ENCODE measurements at regions not wholly inside any gene's neighbourhood (a gene's known extent, or its start where the extent isn't known, plus 50 kb on each side); places are given as distances from the start of the nearest gene placed in this dataset.

- Histone ChIP-seq H3K9me3 (ENCODE audit: control insufficient read depth in 4 of 4, low read length in 3 of 4) (no peaks in the 10 kb centered on the region), H3K4me1 (ENCODE audit: control insufficient read depth in 4 of 4, insufficient read depth in 4 of 4, low read length in 3 of 4) (no peaks in the 10 kb centered on the region), H3K9ac (ENCODE audit: low read depth in 1 of 2, low read length in 2 of 2) (no peak overlapping the region), H3K27ac (ENCODE audit: low read depth in 1 of 2, low read length in 2 of 2) (no peak overlapping the region), H3K27me3 (ENCODE audit: control insufficient read depth in 4 of 4, insufficient read depth in 4 of 4, low read length in 3 of 4) (no peaks in the 10 kb centered on the region), H3K4me3 (ENCODE audit: low read depth in 1 of 3, low read length in 3 of 3) (no peak overlapping the region), H3K36me3 (ENCODE audit: control insufficient read depth in 4 of 4, insufficient read depth in 3 of 4, low read depth in 1 of 4, low read length in 3 of 4) (no peaks in the 10 kb centered on the region)
- DNase-seq (ENCODE audit: low spot score): no peak
- no peak for TF ChIP-seq JUND (IDR thresholded peaks at IDR 0.05)
- TF ChIP-seq CTCF (IDR thresholded peaks at IDR 0.05; ENCODE audit: low read depth, low read length, missing input control): no peak
- TF ChIP-seq FOXA1 (IDR thresholded peaks at IDR 0.05): no peak
- TF ChIP-seq EGR1 (IDR thresholded peaks at IDR 0.05; ENCODE audit: low read depth in 2 of 2): no peak
- no peak for TF ChIP-seq HNF4A (conservative IDR thresholded peaks at IDR 0.05)
- no peak for TF ChIP-seq GABPA (IDR thresholded peaks at IDR 0.05 in 1 of 2, conservative IDR thresholded peaks at IDR 0.05 in 1 of 2)
- TF ChIP-seq HNF4G (IDR thresholded peaks at IDR 0.05): no peak
- TF ChIP-seq NR2F2 (IDR thresholded peaks at IDR 0.05): no peak
- no peak for TF ChIP-seq REST (IDR thresholded peaks at IDR 0.05)
- TF ChIP-seq RAD21 (IDR thresholded peaks at IDR 0.05): no peak
- TF ChIP-seq YY1 (IDR thresholded peaks at IDR 0.05): no peak
- 80% methylated on average over 5 of the region's 5 CpGs for WGBS
Observed at GRCh38 chr4:127224556-127224955, 408.2 kb upstream of the INTU start.

- no peaks in the 10 kb centered on the region for H3K27me3 ChIP-seq (ENCODE audit: control insufficient read depth in 4 of 4, insufficient read depth in 4 of 4, low read length in 3 of 4)
- no peak overlapping the region for H3K4me3 ChIP-seq (ENCODE audit: low read depth in 1 of 3, low read length in 3 of 3)
- WGBS: 67% methylated on average over 3 of the region's 3 CpGs
- no peak overlapping the region for H3K27ac ChIP-seq (ENCODE audit: low read depth in 1 of 2, low read length in 2 of 2)
- H3K4me1 ChIP-seq (ENCODE audit: control insufficient read depth in 4 of 4, insufficient read depth in 4 of 4, low read length in 3 of 4): no peaks in the 10 kb centered on the region
- H3K9ac ChIP-seq (ENCODE audit: low read depth in 1 of 2, low read length in 2 of 2): no peak overlapping the region
- H3K36me3 ChIP-seq (ENCODE audit: control insufficient read depth in 4 of 4, insufficient read depth in 3 of 4, low read depth in 1 of 4, low read length in 3 of 4): no peaks in the 10 kb centered on the region
- TF ChIP-seq HNF4A (conservative IDR thresholded peaks at IDR 0.05) (no peak), GABPA (IDR thresholded peaks at IDR 0.05 in 1 of 2, conservative IDR thresholded peaks at IDR 0.05 in 1 of 2) (no peak), SP1 (IDR thresholded peaks at IDR 0.05) (no peak), YY1 (IDR thresholded peaks at IDR 0.05) (no peak), RXRA (IDR thresholded peaks at IDR 0.05) (no peak), RAD21 (IDR thresholded peaks at IDR 0.05) (no peak), MAX (IDR thresholded peaks at IDR 0.05) (no peak), TAF1 (conservative IDR thresholded peaks at IDR 0.05) (no peak)
- no peak for DNase-seq (ENCODE audit: low spot score)
- no peaks in the 10 kb centered on the region for H3K9me3 ChIP-seq (ENCODE audit: control insufficient read depth in 4 of 4, low read length in 3 of 4)
Observed at GRCh38 chr4:127229855-127230608, 402.7 kb upstream of the INTU start.
